Immature natural killer cell (primary cell): ENCODE measurements at regions not wholly inside any gene's neighbourhood (a gene's known extent, or its start where the extent isn't known, plus 50 kb on each side); places are given as distances from the start of the nearest gene placed in this dataset.
A peak's percentile ranks its signal among the peaks of the same experiment; 100 is the strongest.

Experiments used
- DNase-seq, 3 donors: peaks; one replicate each; pipeline ENCODE4 v3.0.0; 2022; ENCODE audit warnings: mixed read lengths in 1 of 3
- H3K27ac Mint-ChIP-seq, 6 donors: one replicate each; pipeline ENCODE4 v1.8.0; 2020; ENCODE audit warnings: mixed read lengths in 6 of 6, mild to moderate bottlenecking in 5 of 6, inconsistent platforms in 4 of 6, moderate library complexity in 3 of 6
- H3K27me3 Mint-ChIP-seq, 3 donors: one replicate each; pipeline ENCODE4 v1.8.0; 2020 to 2021; ENCODE audit warnings: low read depth in 3 of 3, mild to moderate bottlenecking in 3 of 3, mixed read lengths in 3 of 3, moderate library complexity in 3 of 3, inconsistent platforms in 1 of 3
- H3K36me3 Mint-ChIP-seq, 3 donors: one replicate each; pipeline ENCODE4 v1.8.0; 2020; ENCODE audit warnings: mixed read lengths in 3 of 3, inconsistent platforms in 2 of 3, mild to moderate bottlenecking in 2 of 3
- H3K4me1 Mint-ChIP-seq, 2 donors: one replicate each; pipeline ENCODE4 v1.8.0; 2020; ENCODE audit warnings: inconsistent platforms in 2 of 2, mild to moderate bottlenecking in 2 of 2, mixed read lengths in 2 of 2, moderate library complexity in 1 of 2
- H3K4me3 Mint-ChIP-seq, 5 donors: one replicate each; pipeline ENCODE4 v1.8.0; 2020; ENCODE audit warnings: mild to moderate bottlenecking in 5 of 5, mixed read lengths in 5 of 5, inconsistent platforms in 3 of 5, moderate library complexity in 3 of 5
- H3K9me3 Mint-ChIP-seq, 6 donors: one replicate each; pipeline ENCODE4 v1.8.0; 2020; ENCODE audit warnings: mild to moderate bottlenecking in 6 of 6, mixed read lengths in 6 of 6, inconsistent platforms in 4 of 6, moderate library complexity in 3 of 6

DNA sequence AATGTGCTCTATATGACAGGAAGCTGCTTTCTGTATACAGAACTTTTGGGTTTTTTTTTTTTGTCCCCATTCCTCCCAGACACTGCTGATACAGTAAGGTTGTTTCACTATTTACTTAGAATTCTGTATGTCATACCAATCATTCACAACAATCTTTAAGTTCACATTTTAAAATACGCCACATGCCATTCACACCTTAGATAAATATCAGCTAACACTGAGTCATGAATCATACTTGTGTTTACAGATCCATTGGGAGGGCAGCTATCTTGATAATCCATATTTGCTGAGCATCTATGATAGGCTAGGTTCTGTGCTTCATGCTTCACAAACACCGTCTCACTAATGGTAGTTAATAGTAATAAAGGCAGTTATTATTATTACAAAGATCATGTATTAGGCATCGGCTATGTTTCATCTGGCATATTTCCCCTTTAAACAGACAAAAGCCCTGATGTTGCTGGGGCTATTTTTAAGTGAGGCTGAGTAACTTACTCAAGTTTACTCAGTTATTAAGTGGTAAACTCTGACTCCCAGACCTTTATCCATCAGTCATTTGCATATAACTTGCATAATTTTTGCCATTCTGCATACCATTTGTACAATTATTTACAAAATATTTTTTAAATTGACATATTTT is 152.2 kb upstream of the HMHB1 start:
- DNase-seq, result no peak
- H3K27ac Mint-ChIP-seq, result no peak overlapping the region
- no peaks in the 10 kb centered on the region for H3K4me1 Mint-ChIP-seq
- H3K9me3 Mint-ChIP-seq, result no peaks in the 10 kb centered on the region
- H3K36me3 Mint-ChIP-seq, result no peaks in the 10 kb centered on the region
- no peak overlapping the region for H3K4me3 Mint-ChIP-seq
- H3K27me3 Mint-ChIP-seq, result peaks cover 0 to 2% (median 0%) of the 10 kb centered on the region in 3 donors

DNA sequence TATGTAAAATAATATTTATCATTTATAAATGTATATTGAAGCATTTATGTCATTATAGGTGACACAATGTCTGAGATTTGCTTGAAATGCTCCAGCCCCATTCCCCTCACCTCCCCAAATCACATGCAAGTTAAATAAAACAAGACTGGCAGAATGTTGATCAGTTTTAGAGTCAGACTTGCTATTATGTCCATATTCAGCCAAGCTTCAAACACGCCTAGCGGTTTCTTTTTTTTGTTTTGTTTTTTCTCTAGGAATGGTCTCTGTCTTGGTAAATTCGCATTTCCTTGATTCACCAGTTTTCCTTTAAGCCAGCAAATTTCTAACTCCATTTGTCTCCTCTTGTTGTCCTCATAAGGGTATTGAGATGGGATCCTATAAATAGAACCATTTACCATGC is 153.0 kb upstream of the HMHB1 start:
- Mint-ChIP-seq H3K36me3 (no peaks in the 10 kb centered on the region), H3K27ac (no peak overlapping the region), H3K4me1 (no peaks in the 10 kb centered on the region), H3K4me3 (no peak overlapping the region), H3K9me3 (no peaks in the 10 kb centered on the region), H3K27me3 (peaks cover 0 to 2% (median 0%) of the 10 kb centered on the region in 3 donors)
- no peak for DNase-seq

DNA sequence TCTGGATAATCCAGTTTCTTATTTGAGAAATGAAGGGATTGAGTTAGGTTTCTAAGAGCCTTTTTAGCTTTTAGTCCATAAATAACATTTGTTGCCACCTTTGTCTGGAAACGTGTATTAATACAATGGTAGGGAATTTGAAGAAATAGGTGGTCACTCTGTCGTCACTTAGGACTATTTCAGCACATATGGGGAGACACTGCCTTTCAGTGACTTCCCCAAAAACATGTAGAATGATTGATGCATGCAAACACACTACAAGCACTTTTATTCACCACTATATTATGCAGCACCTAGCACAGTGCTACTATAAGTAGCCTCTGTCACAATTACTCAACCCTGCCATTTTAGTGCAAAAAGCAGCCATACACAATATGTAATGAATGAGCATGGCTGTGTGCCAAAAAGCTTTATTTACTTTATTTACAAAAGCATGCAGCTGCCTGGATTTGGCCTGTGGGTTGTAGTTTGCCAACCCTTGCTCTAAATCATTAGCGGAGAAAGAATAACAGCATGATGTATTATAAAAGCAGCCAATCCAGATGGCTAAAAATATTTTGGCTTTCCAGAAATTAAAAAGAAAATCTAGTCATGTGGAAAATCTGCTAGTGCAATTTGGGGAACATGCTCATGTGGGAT is 154.2 kb upstream of the HMHB1 start:
- H3K27ac Mint-ChIP-seq, result no peak overlapping the region
- no peaks in the 10 kb centered on the region for H3K4me1 Mint-ChIP-seq
- no peak for DNase-seq
- no peak overlapping the region for H3K4me3 Mint-ChIP-seq
- peaks cover 0 to 4% (median 0%) of the 10 kb centered on the region in 3 donors for H3K27me3 Mint-ChIP-seq
- no peaks in the 10 kb centered on the region for H3K36me3 Mint-ChIP-seq
- H3K9me3 Mint-ChIP-seq, result no peaks in the 10 kb centered on the region

DNA sequence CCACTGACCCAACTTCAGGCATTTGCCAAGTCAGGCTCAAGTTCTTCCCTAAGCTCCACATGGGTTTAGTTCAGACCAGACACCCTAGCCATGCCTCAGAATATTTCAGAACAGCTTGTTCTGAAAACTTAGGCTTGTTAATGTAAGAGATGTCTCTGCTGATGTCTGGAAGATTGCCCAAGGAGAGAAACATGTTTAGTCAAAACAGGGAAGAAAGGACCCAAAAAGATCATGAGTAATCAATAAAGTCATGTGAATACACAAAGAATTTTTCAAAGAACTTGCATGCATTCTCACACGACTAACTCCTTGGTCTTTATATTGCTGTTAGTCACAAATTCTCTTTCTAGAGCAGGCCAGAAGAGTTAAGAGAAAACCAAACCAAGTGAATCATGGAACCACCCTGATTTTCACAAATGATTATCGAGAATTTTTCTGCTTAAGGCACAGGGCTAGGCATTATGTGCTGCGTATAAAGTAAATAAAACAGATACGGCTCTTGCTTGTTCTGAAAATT is 158.1 kb upstream of the HMHB1 start:
- DNase-seq, result no peak
- Mint-ChIP-seq H3K4me1 (no peaks in the 10 kb centered on the region), H3K4me3 (no peak overlapping the region), H3K36me3 (no peaks in the 10 kb centered on the region), H3K27ac (no peak overlapping the region), H3K27me3 (peaks cover 0 to 4% (median under 1%) of the 10 kb centered on the region in 3 donors), H3K9me3 (no peaks in the 10 kb centered on the region)

DNA sequence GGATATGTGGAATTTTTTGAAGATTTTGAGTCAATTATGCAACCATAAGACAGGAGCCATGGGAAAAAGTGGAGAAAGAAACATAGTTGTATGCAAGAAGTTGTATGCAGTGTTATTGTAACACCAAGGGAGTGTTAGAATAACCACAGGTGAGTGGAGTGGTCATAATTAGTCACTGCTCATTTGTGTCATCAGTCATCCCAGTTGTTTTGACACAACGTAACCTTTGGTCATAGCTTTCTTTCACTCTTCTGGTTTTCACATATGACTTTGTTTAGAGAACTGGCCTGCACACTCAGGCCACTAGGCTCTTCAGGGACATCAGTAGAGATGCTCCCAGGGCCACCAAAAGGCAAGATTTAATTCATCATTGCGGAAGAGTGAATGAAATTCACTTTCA is 158.7 kb upstream of the HMHB1 start:
- no peaks in the 10 kb centered on the region for H3K9me3 Mint-ChIP-seq
- H3K27ac Mint-ChIP-seq, result no peak overlapping the region
- no peaks in the 10 kb centered on the region for H3K36me3 Mint-ChIP-seq
- H3K4me3 Mint-ChIP-seq, result no peak overlapping the region
- H3K4me1 Mint-ChIP-seq, result no peaks in the 10 kb centered on the region
- no peak for DNase-seq
- peaks cover 0 to 4% (median 2%) of the 10 kb centered on the region in 3 donors for H3K27me3 Mint-ChIP-seq

DNA sequence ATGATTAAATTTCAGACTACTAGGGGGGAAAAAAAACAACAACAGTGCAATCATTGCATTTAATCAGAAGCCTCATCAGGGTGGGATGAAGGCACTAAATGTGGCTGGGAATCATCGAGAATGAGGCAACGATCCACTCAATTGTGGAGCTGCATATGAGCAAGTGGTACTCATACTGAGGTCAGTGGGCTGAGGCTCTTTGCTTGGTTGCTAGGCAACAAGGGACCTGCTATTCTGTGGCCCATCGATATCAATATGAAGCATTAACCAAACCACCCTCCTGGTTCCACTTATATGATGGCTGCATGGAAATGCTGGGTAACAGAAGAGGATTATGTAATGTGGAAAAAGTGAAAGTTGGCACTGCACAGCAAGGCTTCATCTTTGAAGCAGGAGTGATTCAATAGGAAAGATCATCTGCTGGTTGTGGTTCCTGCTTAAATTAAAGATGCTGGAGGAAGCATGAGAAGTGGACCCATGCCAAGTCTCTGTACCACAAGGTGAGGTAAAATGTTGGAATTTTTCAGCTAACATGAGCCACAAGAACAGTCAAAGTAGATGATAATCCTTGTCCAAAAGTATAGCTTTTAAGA is 159.8 kb upstream of the HMHB1 start:
- peaks cover 0 to 2% (median 2%) of the 10 kb centered on the region in 3 donors for H3K27me3 Mint-ChIP-seq
- no peak overlapping the region for H3K4me3 Mint-ChIP-seq
- H3K4me1 Mint-ChIP-seq, result no peaks in the 10 kb centered on the region
- H3K36me3 Mint-ChIP-seq, result no peaks in the 10 kb centered on the region
- no peak overlapping the region for H3K27ac Mint-ChIP-seq
- DNase-seq, result no peak
- H3K9me3 Mint-ChIP-seq, result no peaks in the 10 kb centered on the region

DNA sequence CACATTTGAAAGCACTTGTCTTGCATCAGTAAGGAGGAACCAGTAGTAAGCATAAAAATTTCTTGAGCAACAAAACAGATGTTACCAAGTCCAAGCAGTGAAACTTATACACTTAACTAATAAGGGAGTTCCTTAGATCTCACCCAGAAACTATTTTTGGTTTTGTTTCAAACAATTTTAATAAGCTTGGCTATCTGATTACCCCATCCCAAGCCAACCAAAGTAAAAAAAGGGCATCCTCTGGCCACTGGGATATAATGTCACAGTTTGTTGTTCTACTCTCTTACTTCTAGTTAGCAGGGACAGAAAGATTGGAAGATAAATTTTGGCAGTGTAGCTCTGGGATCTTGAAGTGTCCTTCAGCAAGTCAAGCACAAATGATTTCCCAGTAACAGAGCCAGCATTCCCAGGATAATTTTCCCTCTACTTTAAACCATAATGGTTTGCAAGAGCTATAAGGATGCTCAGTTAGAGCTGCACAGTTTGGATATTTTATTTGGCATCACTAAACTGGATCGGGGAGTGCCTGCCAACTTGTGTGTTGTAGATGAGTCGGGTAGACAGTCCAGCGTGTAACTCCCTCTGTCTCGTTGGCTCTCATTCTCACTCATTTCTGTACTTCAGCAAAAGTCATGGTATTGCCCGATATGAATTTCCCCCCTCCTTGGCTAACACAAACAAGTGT is 161.9 kb upstream of the HMHB1 start:
- H3K4me1 Mint-ChIP-seq, result no peaks in the 10 kb centered on the region
- peaks cover 0 to 2% (median 2%) of the 10 kb centered on the region in 3 donors for H3K27me3 Mint-ChIP-seq
- H3K27ac Mint-ChIP-seq, result no peak overlapping the region
- DNase-seq, result no peak
- H3K4me3 Mint-ChIP-seq, result no peak overlapping the region
- H3K36me3 Mint-ChIP-seq, result no peaks in the 10 kb centered on the region
- H3K9me3 Mint-ChIP-seq, result no peaks in the 10 kb centered on the region

DNA sequence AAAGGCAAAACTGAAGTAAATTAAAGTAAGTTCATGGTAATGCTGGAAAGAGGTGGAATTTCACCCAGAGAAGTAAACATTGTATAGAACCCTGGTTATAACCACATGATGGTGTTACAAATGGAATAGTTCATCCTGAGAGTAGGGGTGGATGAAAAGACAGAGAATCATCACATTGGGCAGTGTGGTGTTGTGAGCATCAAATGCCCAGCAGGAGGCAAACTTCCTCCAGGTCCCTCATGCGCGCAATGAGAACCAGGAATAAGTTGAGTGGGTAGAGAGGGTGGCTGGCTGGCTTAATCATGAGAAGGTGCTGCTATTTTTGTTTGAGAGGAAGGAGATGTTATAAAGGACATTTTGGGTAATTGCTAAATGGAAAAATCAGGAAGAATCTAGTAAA is 163.3 kb upstream of the HMHB1 start:
- H3K4me1 Mint-ChIP-seq, result no peaks in the 10 kb centered on the region
- peaks cover 0 to 2% (median 2%) of the 10 kb centered on the region in 3 donors for H3K27me3 Mint-ChIP-seq
- H3K27ac Mint-ChIP-seq, result no peak overlapping the region
- no peak overlapping the region for H3K4me3 Mint-ChIP-seq
- DNase-seq, result peak; percentile 12 to 29 (median 16)
- no peaks in the 10 kb centered on the region for H3K9me3 Mint-ChIP-seq
- H3K36me3 Mint-ChIP-seq, result no peaks in the 10 kb centered on the region

DNA sequence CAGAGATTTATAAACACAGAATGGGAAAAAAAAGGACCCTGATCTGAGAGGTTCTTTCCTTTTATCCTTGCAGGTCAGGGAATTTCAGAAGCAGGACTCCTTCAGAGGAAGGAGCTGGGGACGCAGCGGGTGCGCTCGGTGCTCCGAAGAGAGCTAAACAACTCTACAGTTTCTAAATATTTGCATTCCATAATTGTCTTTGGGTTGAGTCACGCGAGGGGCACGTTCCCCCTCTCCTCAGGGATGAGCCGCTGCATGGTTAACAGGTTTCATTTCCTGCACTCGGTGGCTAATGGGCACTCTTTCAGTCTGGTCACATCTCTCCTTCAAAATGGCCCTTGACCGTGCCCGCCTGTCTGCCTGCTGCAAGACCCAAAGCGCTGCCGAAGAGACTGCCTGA is 165.0 kb upstream of the HMHB1 start:
- DNase-seq, result no peak
- H3K27ac Mint-ChIP-seq, result no peak overlapping the region
- no peak overlapping the region for H3K4me3 Mint-ChIP-seq
- no peaks in the 10 kb centered on the region for H3K9me3 Mint-ChIP-seq
- H3K4me1 Mint-ChIP-seq, result no peaks in the 10 kb centered on the region
- H3K27me3 Mint-ChIP-seq, result peaks cover 0 to 2% (median 2%) of the 10 kb centered on the region in 3 donors
- H3K36me3 Mint-ChIP-seq, result no peaks in the 10 kb centered on the region

DNA sequence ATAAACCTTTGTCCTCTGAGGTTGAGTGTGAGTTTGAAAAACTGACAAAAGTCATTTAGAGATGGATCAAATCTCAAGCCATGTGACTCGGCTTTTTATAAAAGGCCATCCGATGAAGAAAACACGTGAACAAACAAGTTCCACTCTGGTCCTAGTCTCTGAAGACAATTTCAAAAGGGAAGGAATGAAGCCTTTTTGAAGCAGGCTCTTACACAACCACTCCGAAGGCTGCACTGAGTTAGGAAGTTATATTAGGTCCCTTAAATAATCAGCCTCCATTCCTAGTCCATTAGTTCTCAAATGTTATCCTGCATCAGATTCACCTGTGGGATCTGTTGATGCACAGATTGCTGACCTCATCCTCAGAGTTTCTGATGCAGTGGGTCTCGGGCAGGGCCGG is 166.6 kb upstream of the HMHB1 start:
- no peaks in the 10 kb centered on the region for H3K9me3 Mint-ChIP-seq
- H3K36me3 Mint-ChIP-seq, result no peaks in the 10 kb centered on the region
- no peak for DNase-seq
- H3K27ac Mint-ChIP-seq, result no peak overlapping the region
- no peaks in the 10 kb centered on the region for H3K4me1 Mint-ChIP-seq
- H3K27me3 Mint-ChIP-seq, result peaks cover 0 to 2% (median 2%) of the 10 kb centered on the region in 3 donors
- no peak overlapping the region for H3K4me3 Mint-ChIP-seq

DNA sequence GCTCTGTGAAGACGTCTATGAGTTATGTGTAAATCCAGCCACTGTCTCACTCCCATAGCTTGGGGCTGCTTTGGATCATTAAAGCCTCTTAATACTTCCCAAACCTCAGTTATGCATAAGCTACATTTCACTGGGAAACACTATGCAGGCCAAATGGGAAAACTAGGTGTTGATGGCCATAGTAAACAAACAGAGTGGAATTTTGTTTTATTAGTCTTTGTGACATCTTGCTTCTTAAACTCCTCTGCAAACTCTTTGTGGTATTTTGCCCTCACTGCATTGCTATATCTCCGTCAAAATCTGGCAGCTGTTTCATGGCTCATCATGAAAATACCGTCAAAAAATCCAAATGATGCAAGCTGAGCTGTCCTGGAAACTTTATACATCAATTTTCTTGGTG is 167.2 kb upstream of the HMHB1 start:
- no peaks in the 10 kb centered on the region for H3K9me3 Mint-ChIP-seq
- H3K27me3 Mint-ChIP-seq, result peaks cover 0 to 2% (median 2%) of the 10 kb centered on the region in 3 donors
- no peak overlapping the region for H3K27ac Mint-ChIP-seq
- DNase-seq, result no peak
- no peak overlapping the region for H3K4me3 Mint-ChIP-seq
- no peaks in the 10 kb centered on the region for H3K4me1 Mint-ChIP-seq
- no peaks in the 10 kb centered on the region for H3K36me3 Mint-ChIP-seq

DNA sequence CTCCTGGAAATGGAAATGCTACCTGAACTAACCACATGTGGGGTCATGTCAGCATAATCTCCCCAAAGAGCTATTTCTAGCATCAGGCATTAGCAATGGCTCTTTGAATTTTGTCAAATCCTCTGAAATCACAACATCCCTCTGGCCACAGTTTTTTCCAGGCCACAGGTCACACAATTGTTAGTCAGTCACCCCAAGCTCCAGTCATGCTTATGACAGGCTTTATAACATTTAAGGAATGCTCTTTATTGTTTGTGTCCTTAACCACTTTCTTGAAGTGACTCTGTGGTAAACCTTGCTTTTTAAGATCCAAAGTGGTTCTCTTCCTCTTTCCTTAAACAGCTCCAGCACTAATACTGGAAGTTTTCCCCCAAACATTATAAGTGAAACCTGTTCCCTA is 169.2 kb upstream of the HMHB1 start:
- no peak overlapping the region for H3K27ac Mint-ChIP-seq
- peaks cover 0 to 2% (median 0%) of the 10 kb centered on the region in 3 donors for H3K27me3 Mint-ChIP-seq
- no peaks in the 10 kb centered on the region for H3K36me3 Mint-ChIP-seq
- no peaks in the 10 kb centered on the region for H3K4me1 Mint-ChIP-seq
- no peak for DNase-seq
- H3K4me3 Mint-ChIP-seq, result no peak overlapping the region
- no peaks in the 10 kb centered on the region for H3K9me3 Mint-ChIP-seq

DNA sequence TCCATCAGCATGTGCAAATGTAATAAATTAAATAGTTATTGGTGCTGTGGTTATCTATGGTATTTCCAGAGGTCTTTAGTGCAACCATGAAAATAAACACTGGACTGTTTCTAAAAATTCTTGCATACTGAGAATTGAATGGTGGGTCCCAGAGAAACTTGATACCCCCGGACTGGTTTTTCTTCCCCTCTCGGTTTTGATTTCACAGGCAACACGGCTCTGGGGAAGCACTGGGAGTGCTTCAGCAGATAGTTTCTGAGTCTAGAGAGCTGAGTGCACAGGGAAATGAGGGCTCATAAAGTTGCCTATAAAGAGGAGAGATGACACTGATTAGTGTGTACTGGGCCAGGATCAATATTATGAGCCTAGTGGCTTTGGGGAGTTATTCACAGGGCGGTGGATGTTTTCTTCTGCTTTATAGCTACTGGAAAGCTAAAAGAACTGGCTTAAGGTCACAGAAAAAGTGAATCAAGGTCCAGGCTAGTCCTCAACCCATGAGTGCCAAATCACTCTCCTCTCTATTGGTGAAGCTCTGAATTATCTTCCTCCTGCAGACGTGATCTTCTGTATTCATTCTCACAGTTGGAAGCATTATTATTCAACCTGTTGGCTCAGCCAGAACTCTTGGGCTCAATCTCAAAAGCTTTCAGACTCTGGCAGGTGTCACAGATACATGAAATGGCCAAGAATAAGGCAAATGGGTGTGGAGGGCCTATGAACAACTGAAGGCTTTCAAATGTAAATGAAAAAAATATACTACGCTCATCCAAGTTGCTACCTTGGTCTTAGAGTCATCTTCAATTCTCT is 170.2 kb upstream of the HMHB1 start:
- no peak overlapping the region for H3K4me3 Mint-ChIP-seq
- no peak overlapping the region for H3K27ac Mint-ChIP-seq
- H3K9me3 Mint-ChIP-seq, result no peaks in the 10 kb centered on the region
- DNase-seq, result no peak
- no peaks in the 10 kb centered on the region for H3K36me3 Mint-ChIP-seq
- H3K27me3 Mint-ChIP-seq, result peaks cover 0 to 2% (median 0%) of the 10 kb centered on the region in 3 donors
- no peaks in the 10 kb centered on the region for H3K4me1 Mint-ChIP-seq
